NB4 (cell line): ENCODE measurements at regions not wholly inside any gene's neighbourhood (a gene's known extent, or its start where the extent isn't known, plus 50 kb on each side); places are given as distances from the start of the nearest gene placed in this dataset.
"Not testable (repeated sequence)": the region's sequence is repeated elsewhere in the genome, so short reads cannot be mapped to it uniquely, and the experiment has no call there.

Experiments
- DNase-seq: peaks from one replicate; pipeline ENCODE4 v3.0.0; 2010; ENCODE audit warnings: low read depth
- H3K4me3 ChIP-seq: one replicate; pipeline ENCODE4 v1.5.1; 2011; ENCODE audit warnings: mild to moderate bottlenecking, low read depth, low read length, moderate library complexity
- MYC ChIP-seq: IDR thresholded peaks from 2 replicates; pipeline ENCODE4 v1.6.1; 2011; ENCODE audit warnings: low read depth, low read length
- POLR2A ChIP-seq: IDR thresholded peaks from 2 replicates; pipeline ENCODE4 v1.6.1; 2011; ENCODE audit warnings: mild to moderate bottlenecking; ENCODE audit not compliant: insufficient read length; ENCODE audit errors: extremely low read depth
- TF ChIP-seq, protein P1 (sequence below): IDR thresholded peaks from one replicate; pipeline ENCODE4 v1.5.1; 2012; ENCODE audit warnings: low read depth, low read length
- TF ChIP-seq, protein P2 (sequence below): IDR thresholded peaks from 2 replicates; pipeline ENCODE4 v1.6.1; 2011; ENCODE audit warnings: low read depth, low read length

DNA sequence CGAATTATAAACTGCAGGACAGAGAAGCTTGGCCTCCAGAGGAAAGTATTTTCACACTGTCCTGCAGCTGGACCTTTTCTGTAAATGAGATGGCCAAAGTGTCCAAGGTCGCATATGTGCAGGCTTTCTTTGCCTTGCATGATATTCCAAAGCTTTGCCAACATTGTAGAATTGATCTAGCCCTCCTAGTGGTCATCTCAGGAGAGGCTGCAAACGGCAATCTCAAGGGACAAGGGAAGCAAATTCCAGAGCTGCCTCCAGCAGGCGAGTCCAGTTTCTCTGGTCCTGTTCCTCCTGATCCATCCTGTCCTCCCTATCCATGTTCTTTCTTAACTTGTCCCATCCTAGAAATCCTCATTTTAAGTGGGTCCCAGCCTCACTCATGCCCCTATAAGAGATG is 373.4 kb upstream of the PCDH15 start:
- DNase-seq, result no peak
- H3K4me3 ChIP-seq, result no peak overlapping the region
- TF ChIP-seq MYC (no peak), POLR2A (no peak)
- TF ChIP-seq, protein P1, sequence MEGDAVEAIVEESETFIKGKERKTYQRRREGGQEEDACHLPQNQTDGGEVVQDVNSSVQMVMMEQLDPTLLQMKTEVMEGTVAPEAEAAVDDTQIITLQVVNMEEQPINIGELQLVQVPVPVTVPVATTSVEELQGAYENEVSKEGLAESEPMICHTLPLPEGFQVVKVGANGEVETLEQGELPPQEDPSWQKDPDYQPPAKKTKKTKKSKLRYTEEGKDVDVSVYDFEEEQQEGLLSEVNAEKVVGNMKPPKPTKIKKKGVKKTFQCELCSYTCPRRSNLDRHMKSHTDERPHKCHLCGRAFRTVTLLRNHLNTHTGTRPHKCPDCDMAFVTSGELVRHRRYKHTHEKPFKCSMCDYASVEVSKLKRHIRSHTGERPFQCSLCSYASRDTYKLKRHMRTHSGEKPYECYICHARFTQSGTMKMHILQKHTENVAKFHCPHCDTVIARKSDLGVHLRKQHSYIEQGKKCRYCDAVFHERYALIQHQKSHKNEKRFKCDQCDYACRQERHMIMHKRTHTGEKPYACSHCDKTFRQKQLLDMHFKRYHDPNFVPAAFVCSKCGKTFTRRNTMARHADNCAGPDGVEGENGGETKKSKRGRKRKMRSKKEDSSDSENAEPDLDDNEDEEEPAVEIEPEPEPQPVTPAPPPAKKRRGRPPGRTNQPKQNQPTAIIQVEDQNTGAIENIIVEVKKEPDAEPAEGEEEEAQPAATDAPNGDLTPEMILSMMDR, result peak; percentile 7
- TF ChIP-seq, protein P2, sequence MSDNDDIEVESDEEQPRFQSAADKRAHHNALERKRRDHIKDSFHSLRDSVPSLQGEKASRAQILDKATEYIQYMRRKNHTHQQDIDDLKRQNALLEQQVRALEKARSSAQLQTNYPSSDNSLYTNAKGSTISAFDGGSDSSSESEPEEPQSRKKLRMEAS, result no peak

DNA sequence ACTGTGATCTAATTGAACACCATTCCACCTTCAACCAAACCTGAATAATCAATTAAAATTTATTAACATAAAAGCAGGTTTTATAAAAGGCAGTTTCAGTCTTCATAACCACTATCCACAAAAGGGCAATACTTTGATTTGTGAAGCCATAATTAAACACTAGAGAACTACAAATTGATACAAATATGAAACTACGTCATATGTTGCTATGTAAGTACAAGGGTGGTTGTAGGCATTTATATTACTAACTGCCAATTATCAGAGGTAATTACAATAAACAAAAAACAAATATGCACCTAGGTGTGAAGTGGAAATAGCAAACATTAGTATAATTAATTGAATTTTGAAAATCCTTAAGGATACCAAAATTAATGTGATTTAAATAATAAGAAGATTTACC is 368.5 kb upstream of the PCDH15 start:
- no peak for DNase-seq
- TF ChIP-seq, protein P1, result no peak
- TF ChIP-seq, protein P2, result no peak
- TF ChIP-seq POLR2A (no peak), MYC (no peak)
- no peak overlapping the region for H3K4me3 ChIP-seq

DNA sequence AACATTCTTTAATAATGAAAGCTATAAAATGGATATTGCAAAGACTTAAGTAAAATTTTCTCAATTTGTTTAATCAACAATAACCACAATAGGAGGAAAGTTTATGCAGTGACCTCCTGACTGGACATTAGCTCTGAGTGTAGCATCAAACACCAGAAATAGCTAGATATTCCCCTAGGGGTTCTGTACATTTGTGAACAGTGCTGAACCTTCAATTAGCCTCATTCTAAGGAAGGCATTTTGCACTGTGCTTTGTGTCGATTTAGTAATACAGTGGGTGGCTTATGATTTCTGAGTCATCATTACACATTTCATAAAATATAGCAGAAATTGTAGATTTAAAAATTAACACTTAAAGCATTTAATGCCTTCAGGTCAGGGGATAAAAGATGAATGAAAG is 367.3 kb upstream of the PCDH15 start:
- no peak for DNase-seq

DNA sequence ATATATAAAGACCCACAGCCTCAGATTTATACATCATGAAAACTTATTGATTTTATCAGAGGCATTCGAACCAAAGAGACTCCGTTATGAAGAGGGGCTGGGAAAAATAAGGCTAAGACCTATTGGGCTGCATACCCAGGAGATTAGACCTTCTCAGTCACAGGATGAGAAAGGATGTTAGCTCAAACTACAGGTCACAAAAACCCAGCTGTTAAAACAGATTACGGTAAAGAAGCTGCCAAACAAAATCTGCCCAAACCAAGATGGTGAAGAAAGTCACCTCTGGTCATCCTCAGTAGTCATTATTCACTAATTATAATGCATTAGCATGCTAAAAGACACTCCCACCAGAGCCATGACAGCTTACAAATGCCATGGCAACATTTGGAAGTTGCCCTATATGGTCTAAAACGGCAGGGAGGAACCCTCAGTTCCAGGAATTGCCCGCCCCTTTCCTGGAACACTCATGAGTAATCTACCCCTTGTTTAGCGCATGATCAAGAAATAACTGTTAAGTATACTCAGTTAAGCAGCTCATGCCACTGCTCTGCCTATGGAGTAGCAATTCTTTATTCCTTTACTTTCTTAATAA is 362.5 kb upstream of the PCDH15 start:
- DNase-seq, result no peak
- TF ChIP-seq, protein P1, result no peak
- TF ChIP-seq MYC (no peak), POLR2A (no peak)
- TF ChIP-seq, protein P2, result no peak
- H3K4me3 ChIP-seq, result no peak overlapping the region

More for the DNA sequence above, 367.3 kb upstream of the PCDH15 start:
- TF ChIP-seq, protein P2, result no peak
- TF ChIP-seq POLR2A (no peak), MYC (no peak)
- TF ChIP-seq, protein P1, result no peak
- H3K4me3 ChIP-seq, result no peak overlapping the region

DNA sequence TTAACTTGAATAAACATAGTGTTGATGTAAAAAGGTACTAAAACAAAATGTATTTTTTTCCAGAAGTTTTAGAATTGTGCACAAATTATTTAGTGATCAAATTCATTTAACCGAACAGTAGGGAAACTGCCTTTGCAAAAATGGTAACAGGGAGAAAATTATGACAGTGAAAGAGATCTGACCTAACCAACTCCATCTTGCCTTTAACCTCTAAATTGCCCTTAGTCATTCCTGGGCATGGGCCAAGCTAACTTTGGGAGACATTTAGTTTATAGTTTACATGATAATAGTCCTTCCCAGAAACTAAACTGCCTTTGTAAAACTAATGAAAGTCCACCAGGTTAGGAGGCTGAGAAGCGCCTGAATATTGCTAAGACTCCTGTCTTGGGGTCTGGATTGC is 361.3 kb upstream of the PCDH15 start:
- DNase-seq, H3K4me3 ChIP-seq: not testable (repeated sequence)

DNA sequence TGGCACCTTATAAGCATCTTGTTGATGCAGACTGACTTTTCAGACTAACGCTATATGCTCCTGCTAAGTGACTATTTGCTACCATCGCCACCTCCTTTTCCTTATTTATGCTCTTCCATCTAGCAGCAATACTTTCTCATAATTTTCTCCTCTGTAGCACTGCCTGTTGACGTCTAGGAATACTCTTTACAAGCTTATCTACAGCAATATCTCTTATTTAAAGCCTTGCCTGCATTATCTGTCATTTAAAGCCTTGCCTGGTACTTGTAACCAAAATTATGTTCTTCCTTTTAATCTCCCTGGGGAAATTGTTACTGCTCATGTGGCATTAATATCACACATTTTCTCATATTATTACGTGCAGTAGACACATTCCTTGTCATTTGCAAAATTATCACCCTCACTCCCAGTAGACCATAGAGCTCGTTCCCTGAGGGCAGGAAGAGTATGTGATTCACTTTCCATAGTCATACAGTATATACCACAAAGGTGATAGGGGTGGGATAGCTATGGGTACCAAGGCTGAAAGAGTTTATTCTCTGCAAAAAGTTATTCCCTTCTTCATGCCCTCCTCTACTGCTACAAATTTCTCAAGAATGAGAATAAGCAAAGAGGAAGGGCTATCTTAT is 359.7 kb upstream of the PCDH15 start:
- DNase-seq, result no peak
- H3K4me3 ChIP-seq, result no peak overlapping the region
- no peak for TF ChIP-seq MYC
- TF ChIP-seq, protein P1, result no peak
- TF ChIP-seq POLR2A, result no peak
- TF ChIP-seq, protein P2, result no peak
